ENCODE measurements at regions not wholly inside any gene's neighbourhood (a gene's known extent, or its start where the extent isn't known, plus 50 kb on each side); places are given as distances from the start of the nearest gene placed in this dataset.

DNA sequence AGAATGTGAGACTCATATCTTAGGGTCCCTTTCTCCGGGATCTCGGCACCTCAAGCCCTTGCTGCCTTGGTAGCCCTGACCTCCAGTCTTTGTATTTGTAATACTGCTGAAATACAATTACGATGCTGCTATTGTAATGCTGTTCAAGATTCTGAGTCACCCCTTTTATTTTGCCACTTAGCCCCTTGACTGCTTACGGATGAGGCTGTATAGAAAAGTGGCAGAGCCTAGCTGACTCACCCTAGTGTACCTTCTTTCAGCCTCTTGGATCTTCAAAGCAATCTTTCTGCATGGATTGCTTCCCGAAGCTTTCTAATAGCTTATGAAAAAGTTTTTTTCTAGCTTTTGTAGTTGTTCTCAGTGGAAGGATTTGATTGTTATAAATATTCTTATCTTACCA lies 187.9 kb downstream of the KCNJ2 start:
- TF ChIP-seq, protein P1, sequence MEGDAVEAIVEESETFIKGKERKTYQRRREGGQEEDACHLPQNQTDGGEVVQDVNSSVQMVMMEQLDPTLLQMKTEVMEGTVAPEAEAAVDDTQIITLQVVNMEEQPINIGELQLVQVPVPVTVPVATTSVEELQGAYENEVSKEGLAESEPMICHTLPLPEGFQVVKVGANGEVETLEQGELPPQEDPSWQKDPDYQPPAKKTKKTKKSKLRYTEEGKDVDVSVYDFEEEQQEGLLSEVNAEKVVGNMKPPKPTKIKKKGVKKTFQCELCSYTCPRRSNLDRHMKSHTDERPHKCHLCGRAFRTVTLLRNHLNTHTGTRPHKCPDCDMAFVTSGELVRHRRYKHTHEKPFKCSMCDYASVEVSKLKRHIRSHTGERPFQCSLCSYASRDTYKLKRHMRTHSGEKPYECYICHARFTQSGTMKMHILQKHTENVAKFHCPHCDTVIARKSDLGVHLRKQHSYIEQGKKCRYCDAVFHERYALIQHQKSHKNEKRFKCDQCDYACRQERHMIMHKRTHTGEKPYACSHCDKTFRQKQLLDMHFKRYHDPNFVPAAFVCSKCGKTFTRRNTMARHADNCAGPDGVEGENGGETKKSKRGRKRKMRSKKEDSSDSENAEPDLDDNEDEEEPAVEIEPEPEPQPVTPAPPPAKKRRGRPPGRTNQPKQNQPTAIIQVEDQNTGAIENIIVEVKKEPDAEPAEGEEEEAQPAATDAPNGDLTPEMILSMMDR (conservative IDR thresholded peaks at IDR 0.05; ENCODE audit: low read length) = no peak
- no peak for TF ChIP-seq EZH2phosphoT487 (IDR thresholded peaks at IDR 0.05; ENCODE audit: borderline replicate concordance)

Data from Loucy (cell line).